ENCODE measurements at regions not wholly inside any gene's neighbourhood (a gene's known extent, or its start where the extent isn't known, plus 50 kb on each side); places are given as distances from the start of the nearest gene placed in this dataset.
"Not testable (repeated sequence)": the region's sequence is repeated elsewhere in the genome, so short reads cannot be mapped to it uniquely, and the experiment has no call there.

DNA sequence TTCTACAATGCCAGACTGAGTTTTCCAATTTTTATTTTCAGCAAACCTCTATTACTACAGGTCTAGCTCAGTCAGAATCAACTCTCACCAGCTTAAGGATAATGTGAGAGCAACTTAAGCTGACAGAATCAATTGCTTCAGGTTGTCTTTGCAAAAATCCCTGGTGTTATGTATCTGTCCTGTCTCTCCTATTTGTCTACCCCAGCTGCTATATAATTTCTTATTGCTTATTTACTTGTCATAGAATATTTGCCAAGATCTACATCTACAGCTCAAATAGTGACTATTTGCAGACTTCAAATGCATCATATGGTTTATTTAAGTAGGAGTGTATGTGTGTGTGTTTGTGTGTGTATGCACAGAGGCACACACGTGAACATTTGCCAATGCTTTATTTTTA lies 54.1 kb downstream of the FOXG1 start:
- DNase-seq (ENCODE audit: low read depth) = no peak

DNA sequence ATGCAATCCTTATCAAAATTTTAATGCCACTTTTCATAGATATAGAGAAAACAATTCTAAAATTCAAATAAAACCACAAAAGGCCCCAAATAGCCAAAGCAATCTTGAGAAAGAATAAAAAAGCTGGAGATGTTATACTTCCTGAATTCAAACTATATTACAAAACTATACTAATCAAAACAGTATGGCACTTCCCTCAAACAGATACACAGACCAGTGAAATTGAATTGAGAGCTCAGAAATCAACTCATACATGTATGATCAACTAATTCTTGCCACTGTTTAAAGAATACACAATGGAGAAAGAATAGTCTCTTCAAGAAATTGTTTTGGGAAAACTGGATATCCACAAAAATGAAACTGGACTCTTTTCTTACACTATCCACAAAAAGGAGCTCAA lies 55.4 kb downstream of the FOXG1 start:
- DNase-seq (ENCODE audit: low read depth) = no peak

DNA sequence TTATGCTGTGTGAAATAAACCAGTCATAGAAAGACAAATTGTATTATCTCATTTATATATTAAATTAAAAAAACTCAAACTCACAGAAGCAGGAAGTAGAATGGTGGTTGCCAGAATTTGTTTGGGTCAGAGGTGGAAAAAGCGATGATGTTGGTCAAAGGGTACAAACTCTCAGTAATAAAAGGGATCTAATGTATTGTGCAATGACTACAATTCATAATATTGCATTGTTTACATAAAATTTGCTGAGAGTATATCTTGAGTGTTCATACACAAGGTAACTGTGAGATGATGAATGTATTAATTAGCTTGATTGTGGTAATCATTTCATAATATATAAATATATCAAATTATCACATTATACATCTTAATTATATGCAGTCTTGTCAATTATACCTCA lies 56.7 kb downstream of the FOXG1 start:
- no peak for DNase-seq (ENCODE audit: low read depth)

DNA sequence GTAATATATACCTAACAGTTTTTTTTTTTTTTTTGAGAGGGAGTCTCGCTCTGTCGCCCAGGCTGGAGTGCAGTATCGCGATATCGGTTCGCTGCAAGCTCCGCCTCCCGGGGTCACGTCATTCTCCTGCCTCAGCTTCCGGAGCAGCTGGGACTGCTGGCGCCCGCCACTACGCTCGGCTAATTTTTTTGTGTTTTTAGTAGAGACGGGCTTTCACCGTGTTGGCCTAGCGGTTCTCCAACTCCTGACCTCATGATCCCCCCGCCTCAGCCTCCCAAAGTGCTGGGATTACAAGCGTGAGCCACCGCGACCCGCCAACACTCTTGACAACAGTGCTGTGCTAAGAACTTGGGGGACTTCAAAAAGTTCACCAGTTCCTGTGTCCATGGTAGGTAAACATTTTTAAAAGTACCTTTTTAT lies 63.5 kb downstream of the FOXG1 start:
- DNase-seq (ENCODE audit: low read depth) = no peak

DNA sequence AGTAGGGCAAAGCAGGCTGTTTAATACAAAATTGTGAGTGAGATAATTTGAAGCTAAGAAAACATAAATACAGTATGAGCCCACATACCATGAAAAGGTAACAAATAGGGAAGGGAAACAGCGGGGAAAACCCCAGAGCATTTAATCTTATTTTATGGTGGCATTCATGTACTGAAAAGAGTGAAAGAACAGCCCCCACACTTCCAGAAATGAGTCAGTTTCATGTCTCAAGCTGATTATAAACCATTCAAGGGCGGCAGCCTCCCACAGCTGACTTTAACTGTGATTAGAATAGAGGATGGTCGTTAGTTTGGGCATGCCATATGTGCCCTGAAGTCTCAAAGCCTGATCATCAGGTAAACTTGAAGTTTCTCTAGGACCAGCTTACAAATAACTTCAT lies 64.5 kb downstream of the FOXG1 start:
- no peak for DNase-seq (ENCODE audit: low read depth)

DNA sequence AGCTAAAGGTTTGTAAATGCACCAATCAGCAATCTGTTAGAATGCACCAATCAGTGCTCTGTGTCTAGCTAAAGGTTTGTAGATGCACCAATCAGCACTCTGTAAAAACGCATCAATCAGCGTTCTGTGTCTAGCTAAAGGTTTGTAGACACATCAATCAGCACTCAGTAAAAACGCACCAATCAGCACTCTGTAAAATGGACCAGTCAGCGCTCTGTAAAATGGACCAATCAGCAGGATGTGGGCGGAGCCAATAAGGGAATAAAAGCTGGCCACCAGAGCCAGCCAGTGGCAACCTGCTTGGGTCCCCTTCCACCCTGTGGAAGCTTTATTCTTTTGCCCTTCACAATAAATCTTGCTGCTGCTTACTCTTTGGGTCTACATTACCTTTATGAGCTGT lies 76.0 kb downstream of the FOXG1 start:
- DNase-seq (ENCODE audit: low read depth) = not testable (repeated sequence)

DNA sequence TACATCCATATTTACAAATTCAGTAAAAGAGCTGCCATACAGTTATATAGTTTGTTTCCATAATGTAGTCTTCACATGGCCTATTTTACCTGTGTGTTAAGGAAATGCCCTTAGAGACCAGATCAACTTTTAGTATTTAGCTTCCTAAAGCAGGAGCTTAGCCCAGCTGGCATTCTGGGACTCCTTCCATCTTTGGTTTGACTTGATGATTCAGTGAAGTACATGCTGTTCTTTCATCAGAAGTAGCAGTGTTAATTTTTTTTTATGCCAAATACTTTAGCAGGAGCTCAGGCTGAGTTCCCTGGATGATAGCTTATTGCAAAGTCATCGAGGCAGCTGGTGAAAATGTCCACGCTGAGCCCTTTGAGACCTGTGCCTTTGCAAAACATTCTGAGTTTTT lies 101.0 kb downstream of the FOXG1 start:
- no peak for DNase-seq (ENCODE audit: low read depth)

DNA sequence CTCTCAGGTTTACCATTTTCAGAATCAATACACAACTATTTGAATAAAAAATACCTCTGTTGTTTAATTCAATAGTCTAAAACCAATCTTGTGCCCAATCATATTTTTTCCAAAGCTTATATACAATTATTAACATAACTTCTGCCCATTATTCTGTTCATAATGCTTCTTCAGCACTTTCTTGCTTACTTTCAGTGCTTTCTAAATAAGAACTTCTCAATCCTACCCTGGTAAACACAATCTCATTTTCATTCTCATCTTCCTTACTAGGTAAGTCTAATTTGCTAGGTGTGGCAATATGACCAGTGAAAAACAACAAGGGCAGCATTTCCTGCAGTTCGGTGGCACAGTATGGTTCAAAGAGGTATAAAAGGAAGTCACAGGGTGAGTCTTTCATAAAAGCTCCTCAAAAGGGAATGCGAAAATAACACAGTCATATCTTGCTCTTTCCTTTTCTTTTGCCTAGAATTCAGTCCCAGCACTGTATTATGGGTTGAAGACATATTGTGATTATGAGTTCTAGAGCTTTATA lies 103.5 kb downstream of the FOXG1 start:
- no peak for DNase-seq (ENCODE audit: low read depth)

DNA sequence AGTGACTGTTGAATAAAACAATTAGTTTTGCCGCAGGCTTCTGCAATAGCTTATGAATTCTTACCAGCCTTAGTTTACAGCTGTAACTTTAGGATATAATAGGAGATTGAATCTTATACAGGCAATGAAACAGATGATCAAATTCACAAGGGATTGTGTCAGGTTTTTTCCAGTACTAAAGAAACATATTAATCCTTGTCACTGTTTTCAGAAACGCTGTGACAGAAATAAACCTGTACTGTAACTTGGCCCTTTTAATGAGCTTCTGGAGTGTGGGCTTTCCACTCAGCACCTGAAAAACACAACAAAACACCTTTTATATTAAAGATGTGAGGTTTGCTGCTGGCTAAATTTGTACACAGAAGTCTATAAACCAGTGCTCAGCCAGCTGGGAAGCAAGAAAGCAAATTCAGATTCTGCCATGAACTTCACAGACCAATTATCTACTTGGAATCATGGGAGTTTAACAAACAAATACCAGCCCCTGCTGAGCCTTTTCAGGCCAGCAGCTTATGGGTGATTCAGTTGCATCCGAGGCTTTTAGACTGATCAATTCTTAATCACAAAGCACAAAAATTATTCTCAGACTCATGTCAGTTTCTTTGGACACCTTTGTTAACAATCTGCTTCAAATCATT lies 109.5 kb downstream of the FOXG1 start:
- no peak for DNase-seq (ENCODE audit: low read depth)

DNA sequence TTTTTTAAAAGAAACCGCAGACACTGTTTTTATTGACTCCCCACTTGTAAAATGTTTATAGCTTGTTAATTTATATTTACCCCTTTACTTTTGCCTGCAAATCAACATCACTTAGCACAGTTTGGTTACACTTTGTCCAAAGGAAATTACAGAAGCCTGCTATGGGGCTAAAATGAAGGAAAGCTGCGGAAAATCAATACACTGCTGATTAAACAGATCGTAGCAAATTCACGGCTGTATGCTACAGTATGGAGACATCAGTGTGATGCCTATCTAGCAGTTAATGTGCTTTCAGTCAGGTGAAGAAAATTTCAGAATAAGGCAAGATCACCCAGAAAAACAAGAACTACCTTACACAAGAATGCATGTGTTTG lies 110.0 kb downstream of the FOXG1 start:
- DNase-seq (ENCODE audit: low read depth) = no peak

DNA sequence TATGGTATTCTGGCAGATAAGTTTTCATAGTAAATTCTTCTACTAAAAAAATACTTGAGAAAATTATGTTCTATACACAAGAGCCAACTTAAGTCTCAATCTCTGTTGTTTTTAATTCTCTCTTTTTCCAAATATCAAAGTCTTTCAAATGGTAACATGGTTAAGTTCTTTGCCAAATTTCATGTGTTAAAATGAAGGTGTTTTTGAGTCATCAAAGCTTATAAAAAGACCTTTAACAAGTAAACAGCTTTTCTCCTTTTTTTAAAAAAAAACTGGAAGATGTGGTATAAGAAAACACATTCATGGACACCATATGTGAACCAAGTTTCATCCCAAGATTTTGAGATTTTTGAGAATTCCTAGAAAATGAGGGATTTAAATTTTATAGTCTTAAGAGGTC lies 111.3 kb downstream of the FOXG1 start:
- no peak for DNase-seq (ENCODE audit: low read depth)

DNA sequence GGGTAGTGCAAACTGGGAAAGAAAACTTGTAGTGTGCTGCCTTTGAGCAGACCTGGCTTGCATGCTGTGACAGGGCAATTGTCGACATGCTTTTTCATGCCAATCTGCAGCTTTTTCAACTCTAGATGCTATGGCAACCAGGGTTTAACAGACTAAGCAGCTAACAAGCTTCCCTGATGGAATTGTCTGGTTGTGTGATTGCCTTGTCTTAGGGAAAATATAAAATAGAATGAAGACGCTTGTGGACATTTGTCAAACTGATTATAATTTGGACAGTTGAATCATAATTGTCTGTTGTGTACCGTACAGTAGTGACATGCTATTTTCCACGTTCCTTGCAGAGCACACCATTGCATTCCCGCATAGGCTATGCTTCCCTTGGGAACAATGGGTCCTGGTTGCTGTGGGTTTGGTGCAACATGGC lies 113.0 kb downstream of the FOXG1 start:
- DNase-seq (ENCODE audit: low read depth) = no peak

DNA sequence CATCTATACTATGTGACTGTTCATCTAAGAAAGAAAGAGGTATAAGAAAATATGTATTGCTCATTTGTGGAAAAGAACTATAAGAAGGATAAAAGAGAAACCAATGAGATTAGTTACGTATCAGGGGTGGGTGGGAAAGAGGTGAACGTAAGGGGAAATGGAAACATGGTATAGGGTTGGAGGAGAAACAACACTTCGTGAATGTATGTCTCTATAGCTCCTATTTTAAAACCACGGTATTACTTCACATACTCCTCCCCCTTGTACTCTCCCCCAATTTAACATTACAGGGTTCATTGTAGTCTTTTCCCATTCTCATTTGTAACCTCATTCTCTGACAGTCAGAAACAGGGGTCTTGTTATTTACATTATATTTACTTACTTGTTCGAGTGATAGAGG lies 120.4 kb downstream of the FOXG1 start:
- no peak for DNase-seq (ENCODE audit: low read depth)

DNA sequence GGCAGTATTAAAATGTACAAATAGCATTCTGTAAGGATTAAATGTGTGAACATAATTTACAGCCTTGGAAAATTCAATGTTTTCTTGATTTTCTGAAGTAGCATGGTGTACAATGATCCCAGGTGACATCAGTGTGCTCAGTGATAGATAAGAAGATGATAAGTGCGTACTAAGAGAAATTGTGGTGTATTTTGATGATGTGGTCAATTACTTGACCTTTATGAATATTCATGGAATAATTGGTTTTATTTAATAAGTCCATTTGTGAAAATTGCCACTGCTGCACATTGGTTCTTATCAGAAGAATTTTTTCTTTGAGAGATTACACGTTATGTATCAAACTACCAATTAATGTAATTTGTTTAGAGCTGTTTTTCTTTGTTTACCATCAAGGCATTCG lies 128.8 kb downstream of the FOXG1 start:
- no peak for DNase-seq (ENCODE audit: low read depth)

DNA sequence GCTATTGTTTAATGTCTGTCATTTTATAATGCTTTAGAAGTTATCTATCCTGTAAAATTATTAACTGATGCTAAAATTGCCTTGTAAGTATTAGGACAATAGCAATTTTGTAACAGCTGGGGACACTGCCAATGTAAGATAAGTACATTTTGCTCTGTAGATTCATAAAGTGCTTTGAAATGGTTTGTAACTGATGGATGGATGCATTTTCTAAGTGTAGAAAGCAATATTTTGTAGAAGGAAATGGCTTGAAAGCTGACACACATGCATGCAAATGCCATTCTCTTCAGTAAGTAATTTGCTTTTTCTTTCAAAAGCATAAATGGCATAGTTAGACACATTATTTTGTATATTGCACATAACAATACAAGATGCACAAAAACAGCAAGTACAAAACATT lies 129.8 kb downstream of the FOXG1 start:
- DNase-seq (ENCODE audit: low read depth) = no peak

DNA sequence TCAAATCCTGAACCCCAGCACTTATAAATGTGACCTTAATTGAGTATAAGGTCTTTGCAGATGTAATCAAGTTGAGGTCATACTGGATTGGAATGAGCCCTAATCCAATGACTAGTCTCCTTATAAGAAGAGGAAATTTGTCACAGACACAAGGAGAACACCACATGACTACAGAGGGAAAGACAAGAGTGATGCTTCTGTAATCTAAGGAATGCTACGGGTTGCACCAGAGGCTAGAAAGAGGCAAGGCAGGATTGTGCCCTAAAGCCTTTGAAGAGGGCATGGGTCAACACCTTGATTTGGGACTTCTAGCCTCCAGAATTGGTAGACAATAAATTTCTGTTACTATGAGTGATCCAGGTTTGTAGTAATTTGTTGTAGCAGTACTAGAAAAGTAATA lies 135.0 kb downstream of the FOXG1 start:
- no peak for DNase-seq (ENCODE audit: low read depth)

DNA sequence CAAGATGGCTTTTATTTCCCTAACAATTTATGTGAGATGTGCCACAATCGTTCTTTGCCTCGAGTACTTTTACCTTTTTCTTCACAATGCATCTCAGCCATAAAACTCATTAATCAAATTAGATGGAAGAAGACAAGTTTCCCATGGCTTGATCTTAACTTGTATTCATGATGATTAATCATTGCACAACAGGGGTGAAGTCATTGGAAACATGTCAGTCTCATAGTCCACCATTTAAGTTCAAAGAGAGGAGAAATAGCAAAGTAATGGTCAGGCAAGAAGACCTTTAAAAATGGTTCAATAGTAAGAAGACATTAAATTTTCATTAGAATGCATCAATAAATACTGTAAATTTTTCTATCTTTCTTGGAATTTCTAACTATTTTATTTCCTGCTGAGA lies 136.3 kb downstream of the FOXG1 start:
- DNase-seq (ENCODE audit: low read depth) = no peak

DNA sequence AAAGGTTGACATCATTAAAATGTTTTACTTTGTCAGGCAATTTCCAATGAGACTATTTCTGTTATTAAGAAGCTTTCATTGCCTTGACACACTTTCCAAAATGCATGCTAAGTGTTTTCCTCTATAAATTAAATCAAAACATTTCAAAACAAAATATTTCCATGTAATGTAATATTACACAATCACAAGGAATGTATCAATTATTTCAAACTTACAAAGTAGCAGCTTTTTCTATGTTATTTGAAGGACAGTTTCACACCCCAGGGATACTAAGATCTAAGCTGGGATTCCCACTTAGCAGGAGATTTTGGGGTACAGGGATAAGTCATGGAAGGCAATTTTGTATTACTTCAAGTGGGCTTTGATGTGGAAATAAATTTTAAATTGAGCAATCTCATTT lies 144.9 kb downstream of the FOXG1 start:
- DNase-seq (ENCODE audit: low read depth) = no peak

DNA sequence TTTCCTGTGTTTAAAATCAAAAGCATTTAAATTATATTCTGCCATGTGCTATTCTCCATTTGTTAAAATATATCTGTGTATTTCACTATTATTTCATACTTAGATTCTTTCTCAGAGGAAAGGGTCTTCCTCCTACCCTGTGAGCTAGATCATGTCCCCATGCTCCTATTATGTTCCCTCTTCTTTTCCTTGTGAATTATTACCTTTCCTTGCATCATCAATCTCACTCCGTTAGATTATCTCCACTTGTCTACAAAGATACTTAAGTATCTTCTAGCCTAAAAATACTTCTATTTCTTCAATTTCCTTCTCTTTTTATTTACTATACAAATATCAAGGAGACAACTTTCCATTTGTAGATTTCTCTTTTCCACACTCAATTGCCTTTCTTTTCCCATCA lies 146.5 kb downstream of the FOXG1 start:
- DNase-seq (ENCODE audit: low read depth) = no peak

DNA sequence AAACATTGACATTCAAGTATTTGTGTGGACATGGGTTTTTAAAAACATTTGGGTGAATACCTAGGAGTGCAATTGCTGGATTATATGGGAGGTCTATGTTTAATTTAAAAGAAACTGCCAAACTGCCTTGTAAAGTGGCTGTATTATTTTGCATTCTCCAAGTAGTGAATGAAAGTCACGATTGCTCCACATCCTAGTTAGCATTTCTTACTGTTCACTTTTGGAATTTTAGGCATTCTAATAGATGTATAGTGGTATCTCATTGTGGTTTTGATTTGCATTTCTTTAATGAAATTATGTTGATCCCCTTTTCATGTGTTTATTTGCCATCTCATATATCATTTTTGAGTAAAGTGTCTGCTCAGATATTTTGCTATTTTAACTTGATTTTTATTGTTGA lies 159.5 kb downstream of the FOXG1 start:
- DNase-seq (ENCODE audit: low read depth) = no peak

DNA sequence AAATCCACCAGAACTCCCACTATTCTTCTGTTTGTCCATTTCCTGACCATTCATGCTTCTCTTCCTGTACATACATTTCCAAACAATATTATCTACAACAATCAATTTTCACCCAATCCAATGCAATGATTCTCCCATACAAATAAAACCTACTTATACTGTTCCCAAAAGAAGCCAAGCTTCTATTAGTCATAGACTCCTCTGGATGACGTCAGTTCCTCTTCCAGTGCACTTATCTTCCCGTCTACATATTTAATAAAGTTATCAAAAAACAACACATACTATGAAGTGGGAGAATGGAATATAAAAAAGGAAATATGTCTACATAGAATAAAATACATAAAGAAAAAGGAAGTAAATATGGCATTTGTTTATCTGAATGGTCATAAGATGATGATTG lies 165.4 kb downstream of the FOXG1 start:
- DNase-seq (ENCODE audit: low read depth) = no peak

DNA sequence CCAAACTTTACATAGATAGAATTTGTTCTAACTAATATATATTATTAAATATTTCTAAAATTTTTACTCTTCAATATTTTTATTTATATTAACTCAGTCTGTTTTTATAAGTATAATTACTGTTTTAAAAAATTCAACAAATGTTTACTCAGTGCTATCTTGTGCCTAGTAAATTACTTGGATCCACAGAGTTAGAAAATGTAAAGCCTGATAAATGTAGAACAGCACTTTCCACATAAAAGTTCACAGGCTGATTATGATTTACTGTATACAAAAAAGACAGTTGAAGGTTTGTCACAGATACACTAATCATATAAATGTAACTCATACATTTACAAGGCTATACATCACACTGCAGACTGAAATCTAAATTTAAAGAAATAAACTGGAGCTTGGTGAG lies 170.0 kb downstream of the FOXG1 start:
- DNase-seq (ENCODE audit: low read depth) = no peak

DNA sequence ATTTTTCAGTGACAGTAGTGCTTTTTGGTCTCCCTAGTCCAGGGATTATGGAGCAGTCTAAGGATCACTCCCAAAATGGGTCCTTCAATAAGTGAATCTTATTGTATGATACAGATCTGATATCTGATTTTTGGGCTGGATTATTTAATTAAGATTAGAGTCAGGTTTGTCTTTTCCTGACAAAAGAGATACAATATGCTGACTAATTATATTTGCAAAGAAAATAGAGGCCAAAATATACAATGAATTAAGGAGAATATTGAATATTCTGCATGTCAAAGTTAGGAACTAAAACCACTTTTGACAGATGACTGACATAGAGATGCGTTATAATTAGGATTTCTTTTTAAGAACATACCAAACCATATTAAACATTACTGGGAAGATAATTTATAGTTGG lies 175.2 kb downstream of the FOXG1 start:
- no peak for DNase-seq (ENCODE audit: low read depth)

DNA sequence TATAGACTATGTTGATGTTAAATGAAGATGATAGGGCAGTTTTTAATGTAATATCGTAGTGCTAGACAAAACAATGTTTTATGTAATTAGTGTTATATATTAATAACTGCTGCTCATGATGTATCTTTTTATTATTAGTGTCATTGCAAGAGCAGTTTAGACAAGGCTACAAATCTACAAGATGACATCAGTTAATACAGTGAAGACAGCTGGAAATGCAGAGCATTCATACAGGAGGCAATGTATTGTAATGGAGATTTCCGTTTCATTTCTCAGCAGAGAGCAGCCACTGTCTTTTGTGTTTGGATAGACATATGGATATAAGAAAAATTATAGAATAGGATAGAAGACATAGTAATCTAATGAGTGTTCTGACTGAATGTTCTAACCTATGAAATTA lies 178.0 kb downstream of the FOXG1 start:
- no peak for DNase-seq (ENCODE audit: low read depth)

DNA sequence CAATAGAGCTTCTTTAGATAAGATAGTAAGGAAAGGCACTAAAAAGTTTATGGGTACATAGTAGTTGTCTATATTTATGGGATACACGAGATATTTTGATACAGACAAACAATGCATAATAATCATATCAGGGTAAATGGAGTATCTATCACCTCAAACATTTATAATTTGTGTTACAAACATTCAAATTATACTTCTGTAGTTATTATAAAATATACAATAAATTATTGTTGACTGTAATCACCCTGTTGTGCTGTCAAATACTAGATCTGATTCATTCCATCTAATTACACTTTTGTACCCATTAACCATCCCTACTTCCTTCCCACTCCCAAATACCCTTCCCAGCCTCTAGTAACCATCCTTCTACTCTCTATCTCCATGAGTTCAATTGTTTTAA lies 179.7 kb downstream of the FOXG1 start:
- no peak for DNase-seq (ENCODE audit: low read depth)

All from activated T-cell treated with anti-CD3 and anti-CD28 coated beads for 48 hours (primary cell).